Common myeloid progenitor, CD34-positive (primary cell): ENCODE measurements at regions not wholly inside any gene's neighbourhood (a gene's known extent, or its start where the extent isn't known, plus 50 kb on each side); places are given as distances from the start of the nearest gene placed in this dataset.
A peak's percentile ranks its signal among the peaks of the same experiment; 100 is the strongest.

ENCODE experiments used
- CTCF ChIA-PET: fragments of 350-600 bp; sonication (Branson Sonifier 250); formaldehyde crosslinking; loops from one replicate; lab custom pipeline; 2021; ENCODE audit warnings: antibody characterized with exemption; lab: Charles Lee
- POLR2A ChIA-PET: fragments of 350-600 bp; sonication (Branson Sonifier 250); formaldehyde crosslinking; loops from one replicate; lab custom pipeline; 2021; ENCODE audit warnings: antibody characterized with exemption; lab: Charles Lee
- DNase-seq, 3 donors: peaks; one replicate each; pipeline versions ENCODE4 v3.0.0 to v3.0.0-alpha.2; 2013
- H3K27ac ChIP-seq, 2 experiments: 1 replicate in 1 of 2; 2 replicates in 1 of 2; pipeline ENCODE4 v1.7.0; 2013; ENCODE audit warnings: inconsistent platforms in 2 of 2, low read length in 2 of 2, mild to moderate bottlenecking in 2 of 2, low read depth in 1 of 2, moderate library complexity in 1 of 2; ENCODE audit not compliant: severe bottlenecking in 2 of 2, insufficient read depth in 1 of 2, poor library complexity in 1 of 2
- H3K27me3 ChIP-seq, 5 experiments: replicated peaks in 2 of 5; 1 replicate in 3 of 5; 2 replicates in 2 of 5; pipeline versions ENCODE4 v1.6.1 to v1.7.0; 2013; ENCODE audit warnings: low read length in 4 of 5, mild to moderate bottlenecking in 2 of 5, moderate library complexity in 2 of 5, inconsistent platforms in 1 of 5; ENCODE audit not compliant: insufficient read depth in 5 of 5, control insufficient read depth in 4 of 5
- H3K36me3 ChIP-seq, 4 experiments: 1 replicate in 2 of 4; 2 replicates in 2 of 4; pipeline versions ENCODE4 v1.6.1 to v1.7.0; 2013; ENCODE audit warnings: low read length in 3 of 4, control low read depth in 1 of 4, mild to moderate bottlenecking in 1 of 4; ENCODE audit not compliant: control insufficient read depth in 4 of 4, insufficient read depth in 4 of 4
- H3K4me1 ChIP-seq, 4 experiments: 1 replicate in 3 of 4; 2 replicates in 1 of 4; pipeline versions ENCODE4 v1.6.1 to v1.7.1; 2013; ENCODE audit warnings: low read length in 3 of 4, mild to moderate bottlenecking in 3 of 4, control low read depth in 1 of 4, inconsistent platforms in 1 of 4, moderate library complexity in 1 of 4; ENCODE audit not compliant: control insufficient read depth in 4 of 4, insufficient read depth in 4 of 4; ENCODE audit errors: control extremely low read depth in 1 of 4
- H3K4me3 ChIP-seq, 7 experiments: 1 replicate in 4 of 7; 2 replicates in 3 of 7; pipeline versions ENCODE4 v1.5.1 to v1.7.0; 2013; ENCODE audit warnings: mild to moderate bottlenecking in 7 of 7, low read length in 6 of 7, moderate library complexity in 6 of 7, inconsistent platforms in 2 of 7, low read depth in 2 of 7, control low read depth in 1 of 7; ENCODE audit not compliant: insufficient read depth in 4 of 7, control insufficient read depth in 1 of 7; ENCODE audit errors: extremely low read depth in 1 of 7
- H3K9me3 ChIP-seq, 5 experiments: 1 replicate in 4 of 5; 2 replicates in 1 of 5; pipeline versions ENCODE4 v1.6.1 to v1.7.1; 2013; ENCODE audit warnings: low read length in 4 of 5, mild to moderate bottlenecking in 2 of 5, inconsistent platforms in 1 of 5, low read depth in 1 of 5, moderate library complexity in 1 of 5; ENCODE audit not compliant: control insufficient read depth in 4 of 5, insufficient read depth in 2 of 5; ENCODE audit errors: control extremely low read depth in 1 of 5
- WGBS: methylation state at CpG from one replicate; pipeline ENCODE4 v1.1.5; 2013; ENCODE audit not compliant: insufficient coverage; 5-methylcytosine and 5-hydroxymethylcytosine counted together

DNA sequence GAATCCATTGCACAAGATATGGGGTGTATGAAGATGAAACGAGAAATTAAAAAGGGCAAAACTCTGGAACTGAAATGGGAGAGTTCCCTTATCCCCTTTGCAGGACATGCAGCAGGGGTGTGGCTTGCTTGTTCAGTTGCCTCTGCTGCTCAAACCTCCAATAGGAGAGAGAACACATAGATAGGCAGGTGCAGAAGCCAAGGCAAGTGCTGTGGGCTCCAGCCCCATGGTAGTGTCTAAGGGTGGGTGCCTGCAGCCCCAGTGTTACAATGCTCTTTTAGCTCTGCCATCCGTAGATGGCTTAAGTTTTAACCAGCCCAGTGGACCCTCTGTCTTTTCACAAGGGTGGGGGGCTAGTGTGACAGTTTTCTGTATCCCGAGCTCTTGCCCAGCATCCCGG, 69.7 kb downstream of the CMAS start:
- Histone ChIP-seq H3K4me1 (no peaks in the 10 kb centered on the region), H3K27ac (no peak overlapping the region), H3K27me3 (peaks cover 0 to 2% (median 0%) of the 10 kb centered on the region in 5 experiments), H3K36me3 (no peaks in the 10 kb centered on the region), H3K4me3 (no peak overlapping the region), H3K9me3 (no peaks in the 10 kb centered on the region)
- CTCF ChIA-PET, result interaction anchor here (1.1 to 1.2 kb wide), 2 partner anchors 59 to 220 kb away, joined by 4 read pairs; no protein-coding TSS in a partner anchor
- POLR2A ChIA-PET, result no interaction called here
- no peak for DNase-seq
- 100% methylated on average over 3 of the region's 4 CpGs for WGBS

GRCh38 chr12:22116376-22116775, 70.4 kb downstream of the CMAS start:
- Histone ChIP-seq H3K9me3 (no peaks in the 10 kb centered on the region), H3K4me3 (no peak overlapping the region), H3K27me3 (peaks cover 0 to 2% (median 0%) of the 10 kb centered on the region in 5 experiments), H3K4me1 (no peaks in the 10 kb centered on the region), H3K27ac (no peak overlapping the region), H3K36me3 (no peaks in the 10 kb centered on the region)
- CTCF ChIA-PET, result interaction anchor here (1.1 to 1.2 kb wide), 2 partner anchors 60 to 219 kb away, joined by 4 read pairs; no protein-coding TSS in a partner anchor
- 95% methylated on average over 2 of the region's 5 CpGs for WGBS
- no peak for DNase-seq
- POLR2A ChIA-PET, result no interaction called here

DNA sequence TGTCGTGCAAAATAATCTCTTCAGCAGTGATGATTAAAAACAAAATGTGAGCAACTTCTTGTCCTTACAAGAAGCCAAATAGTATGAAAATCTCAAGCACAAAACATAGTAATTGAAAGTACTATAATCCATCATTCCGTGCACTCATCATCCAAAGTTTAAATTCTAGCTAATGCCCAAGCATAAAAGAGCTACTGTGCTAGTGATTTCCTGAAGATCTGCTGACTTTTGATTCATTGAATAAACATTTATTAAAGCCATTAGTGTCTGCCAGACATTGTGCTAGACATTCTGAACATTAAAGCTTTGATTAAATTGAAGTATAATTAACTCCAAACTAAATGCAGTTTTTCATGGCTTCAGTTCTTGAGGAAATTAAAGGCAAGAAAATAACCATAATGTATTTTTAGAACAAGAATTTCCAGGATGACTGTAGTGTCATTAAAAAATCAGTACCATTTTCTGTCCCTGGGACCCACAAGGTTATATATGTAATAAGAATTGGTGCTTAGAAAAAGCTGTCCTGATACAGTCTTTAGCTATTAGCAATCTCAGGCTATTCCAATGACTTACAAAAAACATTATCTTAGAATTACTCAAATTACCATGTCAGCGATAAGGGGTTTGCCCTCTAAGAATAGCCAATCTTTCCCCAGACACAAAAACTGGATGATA, 71.7 kb downstream of the CMAS start:
- 100% methylated on average over 1 of the region's 3 CpGs for WGBS
- Histone ChIP-seq H3K4me1 (no peaks in the 10 kb centered on the region), H3K27ac (no peak overlapping the region), H3K27me3 (peaks cover 0 to 2% (median 0%) of the 10 kb centered on the region in 5 experiments), H3K4me3 (no peak overlapping the region), H3K9me3 (no peaks in the 10 kb centered on the region), H3K36me3 (no peaks in the 10 kb centered on the region)
- DNase-seq, result no peak
- ChIA-PET CTCF (no interaction called here), POLR2A (no interaction called here)

DNA sequence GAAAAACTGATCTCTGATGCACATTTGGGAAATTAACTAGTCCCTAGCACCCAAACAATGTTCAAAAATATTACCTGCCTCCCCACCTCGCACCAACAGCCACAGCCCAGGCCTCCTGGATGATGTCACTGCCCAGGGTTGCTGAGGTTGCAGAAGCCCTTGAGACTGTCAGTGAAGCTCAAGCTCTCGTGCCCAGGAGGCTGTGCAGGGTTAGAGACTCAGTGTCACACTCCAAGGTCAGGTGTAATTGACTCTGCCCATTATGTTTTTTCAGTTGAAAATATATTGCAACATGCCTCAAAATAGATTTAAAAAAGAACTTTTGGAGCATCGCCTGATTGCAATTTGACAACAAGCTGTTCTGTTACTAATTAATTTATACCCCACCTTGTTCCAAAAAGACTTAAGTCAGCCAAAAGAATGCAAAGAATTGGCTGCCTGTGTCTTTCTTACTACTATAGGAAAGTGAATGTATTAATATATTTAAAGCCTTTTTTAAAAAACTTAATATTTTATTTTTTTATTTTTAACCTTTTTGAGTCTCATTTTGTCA, 72.3 kb downstream of the CMAS start:
- no peak for DNase-seq
- Histone ChIP-seq H3K36me3 (no peaks in the 10 kb centered on the region), H3K9me3 (no peaks in the 10 kb centered on the region), H3K4me1 (no peaks in the 10 kb centered on the region), H3K4me3 (no peak overlapping the region), H3K27ac (no peak overlapping the region), H3K27me3 (peaks cover 0 to 2% (median 0%) of the 10 kb centered on the region in 5 experiments)
- POLR2A ChIA-PET, result no interaction called here
- WGBS, result 94% methylated on average over 3 of the region's 3 CpGs
- CTCF ChIA-PET, result no interaction called here

DNA sequence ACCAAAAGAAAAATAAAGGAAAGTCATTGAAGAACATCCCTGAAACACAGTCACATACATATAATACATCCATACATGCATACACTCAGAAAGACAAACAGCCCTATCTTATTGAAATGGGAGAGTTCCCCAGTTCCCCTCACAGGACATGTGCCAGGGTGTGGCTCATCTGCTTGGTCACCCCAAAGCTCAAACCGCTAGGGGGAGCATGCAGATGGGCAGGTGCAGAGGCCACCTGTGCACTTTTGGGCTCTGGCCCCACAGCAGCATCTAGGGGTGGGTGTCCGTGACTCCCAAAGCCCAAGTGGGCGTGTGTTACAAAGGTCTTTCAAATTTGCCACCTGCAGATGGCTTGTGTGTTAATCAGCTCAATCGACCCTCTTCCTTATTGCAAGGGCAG, 75.2 kb downstream of the CMAS start:
- ChIA-PET POLR2A (no interaction called here), CTCF (interaction anchor here (0.8 to 2.0 kb wide), 3 partner anchors 9 to 22 kb away, joined by 3 to 7 read pairs (median 3); no protein-coding TSS in a partner anchor)
- H3K4me3 ChIP-seq, result no peak overlapping the region
- no peaks in the 10 kb centered on the region for H3K36me3 ChIP-seq
- H3K9me3 ChIP-seq, result peaks cover 0 to 10% (median 2%) of the 10 kb centered on the region in 5 experiments
- peak; percentile 22 to 27 (median 24) for DNase-seq
- 74% methylated on average over 4 of the region's 4 CpGs for WGBS
- peaks cover 0 to 1% (median 0%) of the 10 kb centered on the region in 5 experiments for H3K27me3 ChIP-seq
- H3K27ac ChIP-seq, result no peak overlapping the region
- H3K4me1 ChIP-seq, result no peaks in the 10 kb centered on the region

- H3K27me3 ChIP-seq, result peaks cover 0 to 1% (median 0%) of the 10 kb centered on the region in 5 experiments
- ChIA-PET POLR2A (no interaction called here), CTCF (interaction anchor here (0.5 to 2.0 kb wide), 3 partner anchors 21 to 380 kb away, joined by 3 to 7 read pairs (median 3); no protein-coding TSS in a partner anchor)
- no peak for DNase-seq
- no peaks in the 10 kb centered on the region for H3K4me1 ChIP-seq
- 96% methylated on average over 2 of the region's 2 CpGs for WGBS
- H3K36me3 ChIP-seq, result no peaks in the 10 kb centered on the region
- no peak overlapping the region for H3K4me3 ChIP-seq
- H3K27ac ChIP-seq, result no peak overlapping the region
- peaks cover 2 to 10% (median 6%) of the 10 kb centered on the region in 5 experiments for H3K9me3 ChIP-seq
Observed at GRCh38 chr12:22122359-22122758, 76.3 kb downstream of the CMAS start.

DNA sequence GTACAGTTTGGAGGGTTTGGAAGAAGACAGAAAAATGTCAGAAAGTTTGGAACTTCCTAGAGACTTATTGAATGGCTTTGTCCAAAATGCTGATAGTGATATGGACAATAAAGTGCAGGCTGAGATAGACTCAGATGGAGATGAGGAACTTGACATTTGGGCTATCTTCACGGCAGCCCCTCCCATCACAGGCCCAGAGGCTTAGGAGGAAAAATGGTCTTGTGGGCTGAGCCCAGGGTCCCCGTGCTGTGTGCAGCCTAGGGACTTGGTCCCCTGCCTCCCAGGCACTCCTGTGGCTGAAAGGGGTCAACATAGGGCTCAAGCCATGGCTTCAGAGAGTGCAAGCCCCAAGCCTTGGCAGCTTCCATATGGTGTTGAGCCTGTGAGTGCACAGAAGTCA, 79.0 kb downstream of the CMAS start:
- 100% methylated on average over 2 of the region's 2 CpGs for WGBS
- Histone ChIP-seq H3K27ac (no peak overlapping the region), H3K27me3 (no peaks in the 10 kb centered on the region), H3K36me3 (no peaks in the 10 kb centered on the region), H3K9me3 (peaks cover 2 to 10% (median 6%) of the 10 kb centered on the region in 5 experiments), H3K4me1 (no peaks in the 10 kb centered on the region), H3K4me3 (no peak overlapping the region)
- ChIA-PET POLR2A (no interaction called here), CTCF (interaction anchor here (0.7 kb wide), 1 partner anchor 71 kb away, joined by 3 read pairs; no protein-coding TSS in a partner anchor)
- DNase-seq, result no peak
